NT2/D1 (cell line): ENCODE measurements at regions not wholly inside any gene's neighbourhood (a gene's known extent, or its start where the extent isn't known, plus 50 kb on each side); places are given as distances from the start of the nearest gene placed in this dataset.

ENCODE experiments used
- SUZ12 ChIP-seq: IDR thresholded peaks from 2 replicates; pipeline ENCODE4 v1.6.1; 2011; ENCODE audit not compliant: insufficient read length, insufficient read depth; ENCODE audit errors: extremely low read depth
- YY1 ChIP-seq: IDR thresholded peaks from 2 replicates; pipeline ENCODE4 v1.6.1; 2011; ENCODE audit not compliant: insufficient read length, insufficient read depth
- ZNF274 ChIP-seq: IDR thresholded peaks from 2 replicates; pipeline ENCODE4 v1.6.1; 2011; ENCODE audit warnings: mild to moderate bottlenecking, low read depth, low read length

GRCh38 chr5:93090698-93091097 is 490.3 kb downstream of the NR2F1-AS1 start:
- TF ChIP-seq ZNF274 = no peak
- TF ChIP-seq YY1 = no peak
- TF ChIP-seq SUZ12 = no peak
